ENCODE measurements at regions not wholly inside any gene's neighbourhood (a gene's known extent, or its start where the extent isn't known, plus 50 kb on each side); places are given as distances from the start of the nearest gene placed in this dataset.

DNA sequence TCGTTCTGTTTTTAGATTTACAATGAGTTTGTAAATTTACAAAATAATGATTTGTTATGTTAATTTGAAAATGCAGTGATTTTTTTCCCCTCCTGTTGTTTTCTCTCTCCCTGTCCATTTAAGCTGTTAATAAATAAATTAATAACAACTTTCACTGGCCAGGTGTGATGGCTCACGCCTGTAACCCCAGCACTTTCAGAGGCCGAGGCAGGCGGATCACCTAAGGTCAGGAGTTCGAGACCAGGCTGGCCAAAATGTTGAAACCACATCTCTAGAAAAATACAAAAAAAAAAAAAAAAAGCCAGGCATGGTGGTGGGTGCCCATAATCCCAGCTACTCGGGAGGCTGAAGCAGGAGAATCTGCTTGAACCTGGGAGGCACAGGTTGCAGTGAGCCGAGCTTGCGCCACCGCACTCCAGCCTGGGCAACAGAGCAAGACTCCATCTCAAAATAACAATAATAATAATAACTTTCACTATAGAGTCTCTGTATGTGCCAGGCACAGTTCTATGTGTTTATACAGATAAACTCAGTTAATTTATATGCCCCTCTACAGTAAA lies 229.2 kb upstream of the ARGLU1 start:
- H3K79me2 ChIP-seq: no peaks in the 10 kb centered on the region
- TF ChIP-seq, protein P1, sequence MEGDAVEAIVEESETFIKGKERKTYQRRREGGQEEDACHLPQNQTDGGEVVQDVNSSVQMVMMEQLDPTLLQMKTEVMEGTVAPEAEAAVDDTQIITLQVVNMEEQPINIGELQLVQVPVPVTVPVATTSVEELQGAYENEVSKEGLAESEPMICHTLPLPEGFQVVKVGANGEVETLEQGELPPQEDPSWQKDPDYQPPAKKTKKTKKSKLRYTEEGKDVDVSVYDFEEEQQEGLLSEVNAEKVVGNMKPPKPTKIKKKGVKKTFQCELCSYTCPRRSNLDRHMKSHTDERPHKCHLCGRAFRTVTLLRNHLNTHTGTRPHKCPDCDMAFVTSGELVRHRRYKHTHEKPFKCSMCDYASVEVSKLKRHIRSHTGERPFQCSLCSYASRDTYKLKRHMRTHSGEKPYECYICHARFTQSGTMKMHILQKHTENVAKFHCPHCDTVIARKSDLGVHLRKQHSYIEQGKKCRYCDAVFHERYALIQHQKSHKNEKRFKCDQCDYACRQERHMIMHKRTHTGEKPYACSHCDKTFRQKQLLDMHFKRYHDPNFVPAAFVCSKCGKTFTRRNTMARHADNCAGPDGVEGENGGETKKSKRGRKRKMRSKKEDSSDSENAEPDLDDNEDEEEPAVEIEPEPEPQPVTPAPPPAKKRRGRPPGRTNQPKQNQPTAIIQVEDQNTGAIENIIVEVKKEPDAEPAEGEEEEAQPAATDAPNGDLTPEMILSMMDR (IDR thresholded peaks at IDR 0.05; ENCODE audit: poor library complexity): no peak
- TF ChIP-seq EZH2 (IDR thresholded peaks at IDR 0.05; ENCODE audit: borderline replicate concordance) (no peak), EZH2phosphoT487 (IDR thresholded peaks at IDR 0.05; ENCODE audit: low read depth, severe bottlenecking, unreplicated experiment) (no peak)
- no peaks in the 10 kb centered on the region for H4K20me1 ChIP-seq (ENCODE audit: insufficient read depth, poor library complexity, severe bottlenecking)
- no peak for DNase-seq (ENCODE audit: low spot score)
- H3K4me3 ChIP-seq: no peak overlapping the region
- H3K4me1 ChIP-seq (ENCODE audit: insufficient read depth): no peaks in the 10 kb centered on the region
- H3K9me2 ChIP-seq (replicated peaks; ENCODE audit: insufficient read depth): no peaks in the 10 kb centered on the region
- H3K4me2 ChIP-seq: peak overlapping the region; percentile 77
- H3K27ac ChIP-seq: no peak overlapping the region
- WGBS (ENCODE audit: low lambda C conversion rate, missing lambda C conversion rate): 57% methylated on average over 9 of the region's 9 CpGs
- H2AFZ ChIP-seq: no peak overlapping the region
- H3K27me3 ChIP-seq: peaks cover 18% of the 10 kb centered on the region
- H3K9me3 ChIP-seq (ENCODE audit: low read depth): no peaks in the 10 kb centered on the region
- H3K36me3 ChIP-seq (replicated peaks; ENCODE audit: insufficient read depth, low read depth): no peaks in the 10 kb centered on the region

DNA sequence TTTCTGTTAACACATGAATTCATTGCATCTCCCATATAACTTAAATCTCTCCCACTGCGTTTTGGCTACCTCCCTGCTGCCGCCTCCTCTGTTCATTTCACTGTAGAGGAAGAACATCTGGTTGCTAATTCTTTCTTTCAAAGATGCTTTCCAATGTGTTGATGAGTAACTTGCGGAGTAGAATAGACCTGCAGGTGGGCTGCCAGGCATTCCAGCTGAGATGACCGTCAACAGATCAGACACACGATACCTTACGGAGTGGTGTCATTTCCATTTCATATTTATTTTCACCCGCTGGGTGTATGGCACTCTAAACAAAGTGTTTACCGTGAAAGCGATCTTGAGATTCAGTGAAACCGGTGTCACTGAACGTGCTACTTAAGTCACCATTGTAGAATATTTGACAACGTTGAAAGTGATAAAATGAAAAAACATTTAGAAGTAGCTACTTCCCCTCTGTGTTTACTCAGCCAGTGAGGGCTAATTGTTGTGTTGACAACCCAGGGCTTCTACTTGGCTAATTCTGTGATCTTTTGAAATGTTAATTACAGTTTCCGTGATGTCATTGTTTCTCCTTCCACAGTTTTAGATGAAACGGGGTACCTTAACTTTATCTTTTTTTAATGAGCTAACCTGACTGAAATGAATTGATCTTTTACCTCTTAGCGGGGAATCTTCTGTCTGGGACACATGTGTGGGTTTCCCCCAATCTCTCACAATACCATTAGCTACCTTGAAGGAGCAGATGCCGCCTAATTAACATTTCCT lies 228.5 kb upstream of the ARGLU1 start:
- Histone ChIP-seq H3K4me3 (peak overlapping the region; percentile 37), H3K79me2 (no peaks in the 10 kb centered on the region), H3K9me3 (ENCODE audit: low read depth) (no peaks in the 10 kb centered on the region), H4K20me1 (ENCODE audit: insufficient read depth, poor library complexity, severe bottlenecking) (no peaks in the 10 kb centered on the region), H2AFZ (peak overlapping the region; percentile 84), H3K9me2 (replicated peaks; ENCODE audit: insufficient read depth) (no peaks in the 10 kb centered on the region), H3K27me3 (peaks cover 18% of the 10 kb centered on the region), H3K36me3 (replicated peaks; ENCODE audit: insufficient read depth, low read depth) (no peaks in the 10 kb centered on the region), H3K4me2 (peak overlapping the region; percentile 77), H3K27ac (no peak overlapping the region), H3K4me1 (ENCODE audit: insufficient read depth) (no peaks in the 10 kb centered on the region)
- TF ChIP-seq EZH2phosphoT487 (IDR thresholded peaks at IDR 0.05; ENCODE audit: low read depth, severe bottlenecking, unreplicated experiment) (no peak), EZH2 (IDR thresholded peaks at IDR 0.05; ENCODE audit: borderline replicate concordance) (no peak)
- TF ChIP-seq, protein P1 (IDR thresholded peaks at IDR 0.05; ENCODE audit: poor library complexity): no peak
- DNase-seq (ENCODE audit: low spot score): no peak
- 16% methylated on average over 16 of the region's 16 CpGs for WGBS (ENCODE audit: low lambda C conversion rate, missing lambda C conversion rate)

DNA sequence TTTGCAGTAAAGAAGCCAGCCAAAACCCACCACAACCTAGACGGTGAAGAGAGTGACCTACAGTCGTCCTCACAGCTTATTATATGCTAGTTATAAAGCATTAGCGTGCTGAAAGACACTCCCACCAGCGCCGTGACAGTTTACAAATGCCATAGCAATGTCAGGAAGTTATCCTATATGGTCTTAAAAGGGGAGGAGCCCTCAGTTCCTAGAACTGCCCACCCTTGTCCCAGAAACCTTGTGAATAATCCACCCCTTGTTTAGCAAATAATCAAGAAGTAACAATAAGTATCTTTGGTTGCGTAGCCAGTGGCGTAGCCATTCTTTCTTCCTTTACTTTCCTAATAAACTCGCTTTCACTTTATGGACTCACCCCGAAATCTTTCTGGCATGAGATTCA lies 227.9 kb upstream of the ARGLU1 start:
- peak overlapping the region; percentile 37 for H3K4me3 ChIP-seq
- TF ChIP-seq EZH2phosphoT487 (IDR thresholded peaks at IDR 0.05; ENCODE audit: low read depth, severe bottlenecking, unreplicated experiment) (no peak), EZH2 (IDR thresholded peaks at IDR 0.05; ENCODE audit: borderline replicate concordance) (no peak)
- TF ChIP-seq, protein P1 (IDR thresholded peaks at IDR 0.05; ENCODE audit: poor library complexity): no peak
- no peaks in the 10 kb centered on the region for H4K20me1 ChIP-seq (ENCODE audit: insufficient read depth, poor library complexity, severe bottlenecking)
- H3K4me1 ChIP-seq (ENCODE audit: insufficient read depth): no peaks in the 10 kb centered on the region
- H3K9me3 ChIP-seq (ENCODE audit: low read depth): no peaks in the 10 kb centered on the region
- WGBS (ENCODE audit: low lambda C conversion rate, missing lambda C conversion rate): 25% methylated on average over 9 of the region's 9 CpGs
- peak overlapping the region; percentile 77 for H3K4me2 ChIP-seq
- H3K27me3 ChIP-seq: peaks cover 18% of the 10 kb centered on the region
- H2AFZ ChIP-seq: peak overlapping the region; percentile 84
- no peaks in the 10 kb centered on the region for H3K79me2 ChIP-seq
- DNase-seq (ENCODE audit: low spot score): no peak
- H3K9me2 ChIP-seq (replicated peaks; ENCODE audit: insufficient read depth): no peaks in the 10 kb centered on the region
- no peaks in the 10 kb centered on the region for H3K36me3 ChIP-seq (replicated peaks; ENCODE audit: insufficient read depth, low read depth)
- no peak overlapping the region for H3K27ac ChIP-seq

Measured in hepatocyte (in vitro differentiated cells).